ENCODE measurements at regions not wholly inside any gene's neighbourhood (a gene's known extent, or its start where the extent isn't known, plus 50 kb on each side); places are given as distances from the start of the nearest gene placed in this dataset.

GRCh38 chr4:24163314-24163713 lies 273.5 kb upstream of the PPARGC1A start:
- no peak for TF ChIP-seq CTCF (IDR thresholded peaks at IDR 0.05)
- Mint-ChIP-seq H3K27ac (no peak overlapping the region), H3K4me3 (no peak overlapping the region), H3K4me1 (no peaks in the 10 kb centered on the region), H3K36me3 (no peaks in the 10 kb centered on the region), H3K27me3 (ENCODE audit: low read depth in 3 of 3) (peaks cover 0 to 2% (median 0%) of the 10 kb centered on the region in 3 donors), H3K9me3 (peaks cover 0 to 6% (median 2%) of the 10 kb centered on the region in 7 donors)
- no peak overlapping the region for H3K9ac ChIP-seq (ENCODE audit: insufficient read depth, low read length, poor library complexity, severe bottlenecking)
- H3K79me2 ChIP-seq (ENCODE audit: insufficient read depth, low read length), result no peaks in the 10 kb centered on the region
- H3K4me3 ChIP-seq (replicated peaks in 1 of 3; ENCODE audit: low read depth in 2 of 3, low read length in 3 of 3), result no peak overlapping the region
- H3K4me2 ChIP-seq (replicated peaks; ENCODE audit: extremely low read depth, low read length, poor library complexity, severe bottlenecking), result no peak overlapping the region
- H3K27me3 ChIP-seq (ENCODE audit: control insufficient read depth in 2 of 2, insufficient read depth in 2 of 2, low read length in 2 of 2), result no peaks in the 10 kb centered on the region
- no peaks in the 10 kb centered on the region for H4K20me1 ChIP-seq (ENCODE audit: insufficient read depth, low read length)
- intact Hi-C loops (cut with micrococcal nuclease), result no loop called here
- no peak for DNase-seq
- H3K9me3 ChIP-seq (replicated peaks in 1 of 2; ENCODE audit: control insufficient read depth in 1 of 2, insufficient read depth in 1 of 2, low read length in 2 of 2), result no peaks in the 10 kb centered on the region
- WGBS (ENCODE audit: insufficient coverage), result 100% methylated on average over 2 of the region's 7 CpGs
- no peaks in the 10 kb centered on the region for H3K36me3 ChIP-seq (replicated peaks in 1 of 2; ENCODE audit: control insufficient read depth in 1 of 2, insufficient read depth in 2 of 2, low read length in 2 of 2)
- H3K27ac ChIP-seq (ENCODE audit: low read depth in 1 of 2, low read length in 2 of 2), result no peak overlapping the region
- H2AFZ ChIP-seq (ENCODE audit: insufficient read depth, low read depth, low read length, poor library complexity, severe bottlenecking), result no peak overlapping the region
- no peaks in the 10 kb centered on the region for H3K4me1 ChIP-seq (ENCODE audit: control insufficient read depth in 1 of 2, insufficient read depth in 2 of 2, low read length in 2 of 2)

GRCh38 chr4:24160358-24160757 lies 270.5 kb upstream of the PPARGC1A start:
- Histone ChIP-seq H3K4me1 (ENCODE audit: control insufficient read depth in 1 of 2, insufficient read depth in 2 of 2, low read length in 2 of 2) (no peaks in the 10 kb centered on the region), H3K79me2 (ENCODE audit: insufficient read depth, low read length) (no peaks in the 10 kb centered on the region), H3K9ac (ENCODE audit: insufficient read depth, low read length, poor library complexity, severe bottlenecking) (no peak overlapping the region), H4K20me1 (ENCODE audit: insufficient read depth, low read length) (no peaks in the 10 kb centered on the region), H2AFZ (ENCODE audit: insufficient read depth, low read depth, low read length, poor library complexity, severe bottlenecking) (no peak overlapping the region), H3K9me3 (replicated peaks in 1 of 2; ENCODE audit: control insufficient read depth in 1 of 2, insufficient read depth in 1 of 2, low read length in 2 of 2) (no peaks in the 10 kb centered on the region), H3K4me3 (replicated peaks in 1 of 3; ENCODE audit: low read depth in 2 of 3, low read length in 3 of 3) (no peak overlapping the region), H3K4me2 (replicated peaks; ENCODE audit: extremely low read depth, low read length, poor library complexity, severe bottlenecking) (no peak overlapping the region), H3K36me3 (replicated peaks in 1 of 2; ENCODE audit: control insufficient read depth in 1 of 2, insufficient read depth in 2 of 2, low read length in 2 of 2) (no peaks in the 10 kb centered on the region), H3K27me3 (ENCODE audit: control insufficient read depth in 2 of 2, insufficient read depth in 2 of 2, low read length in 2 of 2) (no peaks in the 10 kb centered on the region), H3K27ac (ENCODE audit: low read depth in 1 of 2, low read length in 2 of 2) (no peak overlapping the region)
- TF ChIP-seq CTCF (IDR thresholded peaks at IDR 0.05), result no peak
- WGBS (ENCODE audit: insufficient coverage), result no CpG with 5 or more reads among the region's 1 CpG
- Mint-ChIP-seq H3K4me1 (no peaks in the 10 kb centered on the region), H3K36me3 (no peaks in the 10 kb centered on the region), H3K27me3 (ENCODE audit: low read depth in 3 of 3) (peaks cover 0 to 2% (median 0%) of the 10 kb centered on the region in 3 donors), H3K27ac (no peak overlapping the region), H3K4me3 (no peak overlapping the region), H3K9me3 (peaks cover 0 to 6% (median 2%) of the 10 kb centered on the region in 7 donors)
- intact Hi-C loops (cut with micrococcal nuclease), result no loop called here
- no peak for DNase-seq

All from CD14-positive monocyte (primary cell).